Activated gamma-delta T cell treated with anti-CD3 and anti-CD28 coated beads, Interleukin-2, amount 50 U/mL, for 16 hours (primary cell): ENCODE measurements at regions not wholly inside any gene's neighbourhood (a gene's known extent, or its start where the extent isn't known, plus 50 kb on each side); places are given as distances from the start of the nearest gene placed in this dataset.

Experiments used
- DNase-seq: peaks from one replicate; pipeline ENCODE4 v3.0.0-alpha.2; 2020; ENCODE audit warnings: low read depth

- no peak for DNase-seq
Observed at GRCh38 chr14:71712478-71712877, 219.8 kb upstream of the RGS6 start.

GRCh38 chr14:71713016-71713415, 219.2 kb upstream of the RGS6 start:
- DNase-seq, result no peak

- DNase-seq, result no peak
Observed at GRCh38 chr14:71713451-71713850, 218.8 kb upstream of the RGS6 start.

GRCh38 chr14:71714225-71714624, 218.0 kb upstream of the RGS6 start:
- DNase-seq, result no peak

- DNase-seq, result no peak
Observed at GRCh38 chr14:71716041-71716772, 216.0 kb upstream of the RGS6 start.

DNA sequence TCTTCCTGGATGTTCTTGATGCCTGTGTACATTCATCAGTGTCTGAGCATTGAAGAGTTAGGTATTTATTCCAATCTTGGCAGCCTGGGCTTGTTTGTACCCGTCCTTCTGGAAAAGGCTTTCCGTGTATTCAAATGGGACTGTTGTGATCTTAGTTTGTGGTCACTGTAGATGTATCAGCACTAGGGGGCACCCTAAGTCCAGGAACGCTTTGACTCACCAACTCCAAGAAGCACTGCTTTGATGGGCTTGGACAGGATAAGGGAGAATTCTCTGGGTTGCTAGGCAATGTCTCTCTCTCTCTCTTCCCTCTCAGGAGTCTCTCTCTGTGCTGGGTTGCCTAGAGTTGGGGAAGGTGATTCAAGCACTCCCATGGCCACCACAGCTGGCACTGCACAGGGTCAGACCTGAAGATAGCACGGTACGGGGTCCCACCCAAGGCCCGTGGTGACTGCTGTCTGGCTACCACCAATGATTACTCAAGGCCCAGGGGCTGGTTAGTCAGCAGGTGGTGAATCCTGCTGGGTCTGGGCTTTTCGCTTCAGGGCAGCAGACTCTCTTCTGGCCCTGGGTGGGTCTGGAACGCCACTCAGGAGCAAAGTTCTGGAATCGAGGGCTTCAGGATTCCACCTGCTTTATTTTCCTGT, 211.1 kb upstream of the RGS6 start:
- DNase-seq, result no peak

DNA sequence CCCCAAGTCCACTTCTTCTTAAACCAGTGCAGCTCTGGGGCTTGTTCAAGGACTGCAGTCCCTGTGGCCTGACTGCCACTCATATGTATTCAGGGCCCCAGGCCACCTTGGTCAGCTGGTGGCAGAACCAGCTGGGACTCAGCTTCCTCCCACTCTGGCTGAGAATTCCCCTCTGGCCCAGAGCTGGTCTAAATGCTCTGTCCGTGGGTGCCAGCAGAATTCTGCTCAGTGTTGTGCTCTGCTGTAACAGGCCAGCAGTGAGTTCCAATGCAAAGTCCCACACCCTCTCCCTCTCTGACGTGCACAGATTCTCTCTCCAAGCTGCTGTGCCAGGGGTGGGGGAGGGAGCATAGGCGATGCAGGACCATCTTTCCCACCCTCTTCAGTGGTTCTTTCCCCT, 210.4 kb upstream of the RGS6 start:
- no peak for DNase-seq

GRCh38 chr14:71722885-71723284, 209.3 kb upstream of the RGS6 start:
- DNase-seq, result no peak

DNA sequence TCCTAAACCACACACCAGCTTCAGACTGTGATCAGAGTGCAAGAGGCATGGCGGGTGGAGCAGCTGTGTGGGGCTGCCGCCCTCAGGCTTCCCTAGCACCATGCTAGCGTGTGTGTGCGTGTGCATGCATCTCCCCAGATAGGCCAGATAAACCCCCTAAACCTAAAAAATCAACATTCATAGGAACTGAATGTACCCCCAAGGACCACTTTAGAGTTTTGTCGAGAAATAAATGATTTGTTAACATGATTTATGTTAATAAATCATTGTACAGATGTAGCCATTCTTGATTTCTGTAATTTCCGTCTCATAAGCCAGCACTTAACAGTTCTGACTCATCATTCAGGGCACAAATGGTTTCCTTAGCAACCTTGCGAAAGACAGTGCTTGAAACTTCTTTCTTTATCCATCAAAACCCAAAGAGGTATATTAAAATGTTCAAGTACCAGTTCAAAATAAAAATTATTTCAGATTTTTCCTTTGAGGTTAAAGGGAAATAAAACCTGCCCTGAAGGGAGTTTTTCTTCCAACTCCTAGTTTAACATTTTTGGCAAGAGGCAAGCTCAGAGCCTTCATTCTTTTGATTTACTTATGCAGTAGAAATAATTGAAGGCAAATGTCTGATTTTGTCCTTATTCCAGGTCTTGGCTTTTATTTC, 206.2 kb upstream of the RGS6 start:
- DNase-seq, result no peak

- no peak for DNase-seq
Observed at GRCh38 chr14:71726580-71727021, 205.6 kb upstream of the RGS6 start.

GRCh38 chr14:71728386-71728785, 203.8 kb upstream of the RGS6 start:
- no peak for DNase-seq

GRCh38 chr14:71729596-71729995, 202.6 kb upstream of the RGS6 start:
- DNase-seq, result no peak

DNA sequence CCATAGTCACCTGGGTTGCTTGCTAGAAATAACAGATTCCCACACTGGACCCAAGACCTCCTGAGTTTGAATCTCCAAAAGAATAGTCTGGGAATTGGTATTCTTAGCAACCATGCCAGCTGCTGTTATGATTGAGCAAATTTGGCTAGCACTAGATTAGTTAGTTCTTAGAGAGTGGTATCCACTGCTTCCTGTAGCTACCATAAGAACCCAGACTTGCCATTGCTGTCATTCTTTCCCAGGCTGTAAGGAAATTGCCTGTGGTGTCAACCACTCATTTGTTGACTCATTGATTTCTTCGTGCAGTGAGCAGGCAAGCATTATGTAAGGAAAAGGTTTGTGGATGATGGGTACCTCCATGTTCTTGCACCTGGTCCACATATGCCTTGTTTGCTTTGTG, 201.8 kb upstream of the RGS6 start:
- DNase-seq, result no peak

- no peak for DNase-seq
Observed at GRCh38 chr14:71731096-71731495, 201.1 kb upstream of the RGS6 start.

GRCh38 chr14:71733210-71733883, 198.9 kb upstream of the RGS6 start:
- DNase-seq, result no peak

DNA sequence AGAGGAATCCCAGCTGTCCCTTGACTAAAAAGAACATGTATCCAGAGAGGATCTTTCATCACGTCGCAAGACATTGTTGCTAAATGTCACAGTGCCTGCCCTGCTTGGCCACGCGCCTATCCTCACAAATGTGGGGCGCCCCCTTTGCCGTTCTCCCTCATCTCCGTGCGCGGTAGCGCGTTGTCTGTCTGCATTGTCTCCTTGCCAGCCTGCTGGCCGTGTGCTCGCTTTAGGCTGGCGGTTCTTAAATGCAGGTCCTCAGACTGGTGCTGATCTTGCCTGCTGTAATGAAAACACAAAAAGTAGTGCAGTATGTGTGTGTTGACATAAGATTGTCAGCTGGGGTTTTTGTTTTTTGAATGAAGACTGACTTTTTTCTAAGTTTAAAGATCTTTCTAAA, 198.2 kb upstream of the RGS6 start:
- DNase-seq, result no peak

GRCh38 chr14:71734885-71735284, 197.3 kb upstream of the RGS6 start:
- no peak for DNase-seq

- no peak for DNase-seq
Observed at GRCh38 chr14:71737760-71738159, 194.5 kb upstream of the RGS6 start.

DNA sequence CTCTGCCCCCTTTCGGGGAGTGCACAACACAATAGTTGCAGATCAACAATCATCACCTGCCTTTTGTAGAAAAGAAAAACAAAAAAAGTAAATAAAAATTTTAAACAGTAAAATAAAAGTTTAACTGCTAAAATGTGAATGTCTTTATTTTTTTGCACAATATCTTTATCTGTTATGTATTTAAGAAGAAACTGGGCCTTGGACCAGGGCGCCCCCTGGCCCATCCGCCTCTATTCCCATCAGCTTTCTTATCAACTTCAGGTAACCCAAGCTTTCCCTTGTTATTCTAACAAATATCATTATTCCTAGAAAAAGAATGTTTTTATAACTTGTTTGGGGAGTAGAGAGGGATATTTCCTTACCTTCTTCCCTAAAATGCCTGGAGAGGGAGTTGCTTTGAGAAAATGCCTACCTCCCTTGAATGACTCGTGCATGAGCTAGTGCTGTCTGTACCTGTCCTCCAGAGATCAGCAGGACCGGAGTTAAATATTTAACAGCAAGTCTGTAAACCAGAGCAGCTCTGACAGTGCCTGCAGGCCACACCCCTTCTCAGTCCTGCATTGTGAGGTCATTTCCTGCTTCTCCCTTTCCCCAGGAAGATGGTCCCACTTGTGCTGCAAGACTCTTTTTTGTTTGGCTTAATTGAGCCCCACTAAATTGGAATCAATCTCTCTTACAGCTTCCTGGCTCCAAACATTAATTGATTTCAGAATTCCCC, 192.8 kb upstream of the RGS6 start:
- DNase-seq, result no peak

DNA sequence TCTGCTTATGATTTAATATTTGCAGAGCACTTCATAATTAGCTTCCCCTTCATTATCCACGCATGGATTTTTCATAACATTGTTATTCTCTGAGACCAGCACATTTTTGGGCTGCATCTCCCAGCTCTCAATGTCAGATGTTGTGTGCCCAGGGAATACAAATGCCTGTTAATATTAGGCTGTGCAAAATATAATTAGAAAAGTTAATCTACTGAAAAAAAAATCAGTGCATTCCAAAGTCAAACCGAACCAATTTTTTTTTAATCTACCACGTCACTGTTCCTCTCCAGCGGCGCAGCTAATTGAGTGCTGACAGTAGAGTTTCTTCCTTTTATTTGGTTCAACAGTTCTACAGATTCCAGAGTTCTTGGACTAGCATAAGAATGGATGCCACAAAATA, 191.0 kb upstream of the RGS6 start:
- DNase-seq, result no peak

GRCh38 chr14:71742485-71742884, 189.7 kb upstream of the RGS6 start:
- no peak for DNase-seq

- no peak for DNase-seq
Observed at GRCh38 chr14:71745072-71745471, 187.2 kb upstream of the RGS6 start.
